HG02938 (cell line): ENCODE measurements at regions not wholly inside any gene's neighbourhood (a gene's known extent, or its start where the extent isn't known, plus 50 kb on each side); places are given as distances from the start of the nearest gene placed in this dataset.
"Not testable (repeated sequence)": the region's sequence is repeated elsewhere in the genome, so short reads cannot be mapped to it uniquely, and the experiment has no call there.

Source experiments
- ATAC-seq: cut with Tn5 transposase; IDR thresholded peaks from one replicate; pipeline ENCODE4 v1.9.1; 2021; ENCODE audit warnings: mild to moderate bottlenecking, moderate library complexity; ENCODE audit not compliant: unreplicated experiment

GRCh38 chr2:194343167-194343566 is 1313.9 kb upstream of the SLC39A10 start:
- no peak for ATAC-seq

GRCh38 chr2:194332799-194333490 is 1324.1 kb upstream of the SLC39A10 start:
- ATAC-seq: no peak

DNA sequence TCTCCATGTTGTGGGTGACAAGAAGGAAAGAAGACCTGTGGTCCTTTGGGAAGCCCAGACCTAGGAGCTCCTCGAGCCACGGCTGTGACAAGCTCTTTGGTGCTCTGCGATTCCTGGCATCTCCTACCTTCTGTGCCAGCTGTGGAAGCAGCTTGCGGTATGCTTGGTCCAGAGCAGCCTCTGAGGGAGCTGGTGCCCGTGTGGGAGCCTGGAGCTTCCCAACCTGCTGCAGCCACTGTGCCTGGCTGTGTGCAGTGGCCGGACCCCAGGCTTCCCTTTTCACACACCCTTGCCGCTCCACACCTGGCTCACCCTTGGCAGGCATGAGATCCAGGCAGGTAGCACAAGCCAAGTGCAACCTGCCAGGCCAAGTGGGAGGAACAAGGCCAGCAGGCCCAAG is 1328.6 kb upstream of the SLC39A10 start:
- no peak for ATAC-seq

- no peak for ATAC-seq
Observed at GRCh38 chr2:194327196-194327888, 1329.7 kb upstream of the SLC39A10 start.

GRCh38 chr2:194323740-194324139 is 1333.3 kb upstream of the SLC39A10 start:
- no peak for ATAC-seq

DNA sequence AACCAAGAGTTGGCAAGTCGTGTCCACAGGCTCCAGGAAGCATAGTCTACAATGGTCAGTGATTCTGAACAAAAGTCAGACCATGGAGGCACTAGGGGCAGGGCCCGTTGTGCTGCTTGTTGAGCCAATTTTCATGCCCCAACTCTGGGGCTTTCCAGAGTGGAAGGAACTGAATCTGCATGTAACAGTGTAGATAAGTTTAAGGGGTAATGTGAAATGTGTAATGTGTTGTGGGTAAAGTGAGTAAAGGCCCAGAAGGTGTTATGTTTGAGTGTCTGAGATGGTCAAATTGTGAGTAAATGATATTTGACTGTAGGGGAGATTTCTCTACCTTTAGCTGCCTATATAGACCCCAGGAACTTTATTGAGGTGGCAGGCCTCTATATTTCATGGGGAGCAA is 1336.5 kb upstream of the SLC39A10 start:
- no peak for ATAC-seq

- no peak for ATAC-seq
Observed at GRCh38 chr2:194319222-194319992, 1337.6 kb upstream of the SLC39A10 start.

DNA sequence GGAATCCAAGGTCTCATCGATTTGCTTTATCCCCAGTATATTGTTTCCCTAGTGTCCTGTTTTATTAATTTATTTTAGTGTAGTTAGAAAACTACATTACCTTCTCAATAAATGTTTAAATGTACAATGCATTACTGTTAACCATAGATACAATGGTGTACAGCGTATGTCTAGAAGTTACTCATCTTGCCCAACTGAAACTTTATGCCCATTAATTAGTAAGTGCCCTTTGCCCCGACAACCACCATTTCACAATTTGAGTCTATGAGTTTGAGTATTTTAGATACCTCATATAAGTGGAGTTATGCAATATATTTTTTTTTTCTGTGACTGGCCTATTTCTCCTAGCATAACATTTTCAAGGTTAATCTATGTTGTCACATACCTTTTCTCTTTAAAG is 1343.0 kb upstream of the SLC39A10 start:
- no peak for ATAC-seq

- ATAC-seq: no peak
Observed at GRCh38 chr2:194304191-194304590, 1352.8 kb upstream of the SLC39A10 start.

- no peak for ATAC-seq
Observed at GRCh38 chr2:194301946-194302345, 1355.1 kb upstream of the SLC39A10 start.

DNA sequence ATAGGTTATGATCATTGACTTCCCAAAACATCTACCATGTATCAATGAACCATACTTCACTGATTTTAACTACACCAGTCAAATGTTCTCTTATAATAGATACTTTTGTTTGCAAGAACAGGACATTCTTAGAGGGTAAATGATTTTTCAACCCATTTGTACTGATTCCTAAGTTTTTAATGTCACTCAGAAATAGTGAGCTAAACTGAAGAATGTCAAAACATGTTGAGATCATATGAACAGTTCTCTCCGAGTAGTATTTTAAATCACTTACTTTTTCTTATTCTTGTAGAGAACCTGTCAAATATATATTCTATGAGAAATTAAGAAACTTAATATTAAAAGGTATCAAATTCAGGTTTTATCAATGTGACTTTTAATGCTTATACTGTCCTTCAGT is 1362.9 kb upstream of the SLC39A10 start:
- no peak for ATAC-seq

DNA sequence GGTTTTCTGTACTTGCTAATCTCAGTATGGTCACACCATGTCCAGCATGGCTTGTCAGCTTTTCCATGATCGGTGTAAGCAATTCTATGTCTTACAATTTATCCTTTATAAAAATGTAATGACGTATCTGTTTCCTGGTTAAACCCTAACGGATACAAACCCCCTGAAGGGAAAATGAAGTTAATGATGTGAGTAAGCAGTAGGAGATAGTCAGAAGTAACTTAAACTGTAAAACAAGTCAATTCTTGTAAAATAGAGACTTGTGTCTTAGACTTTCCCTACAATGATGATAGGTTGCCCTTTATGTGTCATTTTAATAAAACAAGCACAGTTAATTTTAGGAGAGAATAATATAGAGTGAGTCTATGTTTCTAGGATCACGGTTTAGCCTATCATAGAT is 1365.9 kb upstream of the SLC39A10 start:
- no peak for ATAC-seq

GRCh38 chr2:194289712-194290346 is 1367.2 kb upstream of the SLC39A10 start:
- ATAC-seq: no peak

DNA sequence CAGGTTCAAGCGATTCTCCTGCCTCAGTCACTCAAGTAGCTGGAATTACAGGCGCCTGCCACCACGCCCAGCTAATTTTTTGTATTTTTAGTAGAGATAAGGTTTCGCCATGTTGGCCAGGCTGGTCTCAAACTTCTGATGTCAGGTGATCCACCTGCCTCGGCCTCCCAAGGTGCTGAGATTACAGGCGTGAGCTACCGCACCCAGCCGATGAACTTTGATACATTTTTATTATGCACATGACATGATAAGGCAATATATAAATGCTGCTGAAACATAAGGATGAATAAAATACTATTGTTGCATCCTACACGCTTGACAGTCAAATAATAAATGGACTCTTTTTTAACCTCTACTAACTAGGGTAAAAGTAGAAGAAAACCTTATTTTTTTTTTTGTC is 1380.4 kb upstream of the SLC39A10 start:
- not testable (repeated sequence) for ATAC-seq

DNA sequence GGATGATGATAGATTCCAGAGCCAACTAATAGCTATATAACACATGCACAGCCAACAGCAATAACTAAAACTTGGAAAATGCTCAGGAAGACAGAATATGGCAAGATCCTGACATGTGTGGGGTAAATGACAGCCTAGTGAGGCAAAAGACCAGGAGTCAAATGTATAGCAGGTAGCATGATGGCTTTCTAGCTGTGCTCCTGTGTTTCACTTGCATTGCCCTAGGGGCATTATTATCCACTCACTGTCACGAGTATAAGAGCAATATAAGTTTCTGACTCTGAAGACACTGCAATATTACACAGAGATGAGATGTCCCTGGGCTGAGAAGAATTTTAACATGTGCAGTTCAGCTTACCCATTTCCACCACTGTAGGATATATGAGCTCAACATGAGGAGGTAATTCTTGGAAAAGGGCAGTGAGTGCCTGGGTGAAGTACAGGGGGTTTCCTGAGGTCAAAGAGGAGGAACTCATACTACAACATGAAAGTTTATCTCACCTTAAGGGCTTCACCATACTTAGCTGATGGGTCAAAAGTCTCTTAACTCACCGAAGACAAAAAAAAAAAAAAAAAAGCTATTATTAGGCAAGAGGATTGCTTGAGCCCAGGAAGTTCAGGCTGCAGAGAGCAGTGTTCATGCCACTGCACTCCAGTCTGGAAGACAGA is 1385.6 kb upstream of the SLC39A10 start:
- ATAC-seq: no peak

DNA sequence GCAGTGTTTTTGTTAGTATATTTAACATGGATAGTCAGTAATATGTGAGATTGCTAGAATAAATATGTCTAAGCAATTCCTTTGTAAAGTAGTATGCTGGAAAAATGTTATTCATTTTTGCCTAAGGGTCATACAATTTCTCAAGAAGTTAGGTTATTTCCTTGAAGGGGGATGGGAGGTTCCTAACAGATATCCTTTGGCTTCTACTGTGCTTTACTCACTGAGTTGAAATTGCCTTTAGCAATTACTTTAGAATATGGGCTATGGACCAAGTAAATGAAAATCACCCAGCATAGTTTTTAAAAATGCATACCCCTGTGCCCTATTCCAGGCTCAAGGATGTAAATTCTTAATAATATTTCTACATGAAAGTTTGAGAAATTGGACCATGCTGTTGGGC is 1386.4 kb upstream of the SLC39A10 start:
- ATAC-seq: no peak

- ATAC-seq: no peak
Observed at GRCh38 chr2:194264586-194264985, 1392.4 kb upstream of the SLC39A10 start.

DNA sequence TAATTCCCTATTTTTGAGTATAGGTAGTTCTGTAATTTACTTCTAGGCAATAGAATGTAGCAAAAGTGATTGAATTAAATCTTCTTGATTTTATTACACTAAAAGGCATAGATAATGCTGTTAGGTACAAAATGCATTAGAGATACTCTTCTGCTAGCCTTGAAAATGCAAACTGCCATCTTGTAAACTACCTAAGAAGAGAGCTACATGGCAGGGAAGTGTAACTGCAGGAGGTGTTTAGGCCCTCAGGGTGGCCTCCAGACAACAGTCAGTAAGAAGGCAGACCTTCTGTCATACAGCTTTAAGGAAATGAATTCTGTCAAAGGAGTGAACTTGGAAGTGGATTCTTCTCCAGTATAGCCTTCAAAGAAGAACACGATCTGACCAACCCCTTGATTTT is 1396.8 kb upstream of the SLC39A10 start:
- ATAC-seq: no peak

DNA sequence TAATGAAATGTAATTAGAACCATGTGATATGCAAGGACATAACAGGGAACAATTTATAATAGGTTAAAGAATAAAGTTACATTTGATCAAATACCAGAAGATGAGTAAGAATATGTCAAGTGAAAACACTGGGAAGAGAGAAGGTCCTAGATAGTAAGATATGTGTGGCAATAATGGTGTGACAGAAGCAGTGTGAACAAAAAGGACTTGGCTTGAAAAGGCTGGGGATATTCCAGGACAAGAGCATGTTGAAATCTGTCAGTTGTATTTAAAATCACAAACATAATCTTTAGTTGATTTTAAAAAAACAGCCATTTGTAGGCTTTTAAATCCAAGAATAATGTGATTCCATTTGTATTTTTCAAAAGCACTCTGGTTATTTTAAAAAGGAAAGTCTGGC is 1399.9 kb upstream of the SLC39A10 start:
- no peak for ATAC-seq

DNA sequence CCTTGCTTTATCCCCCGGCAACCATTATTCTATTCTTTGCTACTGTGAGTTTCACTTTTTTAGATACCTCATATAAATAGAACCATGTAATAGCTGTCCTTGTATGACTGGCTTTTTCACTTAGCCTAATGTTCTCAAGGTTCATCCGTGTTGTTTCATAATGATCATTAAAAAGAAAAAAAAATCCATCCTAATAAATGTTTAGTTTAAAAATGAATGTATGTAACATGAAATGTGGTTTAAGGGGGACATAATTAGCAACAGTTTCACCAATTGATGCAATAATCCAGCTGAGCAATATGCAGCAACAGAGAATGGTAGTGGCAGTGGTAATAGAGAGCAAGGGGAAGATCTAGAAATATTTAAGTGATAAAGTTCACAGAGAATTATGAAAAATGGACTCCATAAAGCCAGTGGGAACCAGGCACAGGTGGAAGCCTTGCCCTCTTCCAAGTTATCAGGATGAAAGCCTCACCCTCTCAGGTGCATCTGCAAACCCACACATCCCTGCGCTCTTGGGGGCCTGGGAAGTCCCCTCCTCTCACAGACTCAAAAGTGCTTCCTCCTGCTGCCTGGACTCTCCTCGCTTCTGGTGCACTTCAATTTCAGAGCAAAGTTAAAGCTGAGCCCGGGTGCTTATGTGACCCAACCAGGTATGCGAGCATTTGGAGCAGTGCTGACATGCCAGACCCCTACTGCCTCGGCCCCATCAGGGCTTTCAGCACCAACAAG is 1403.3 kb upstream of the SLC39A10 start:
- no peak for ATAC-seq
